Colonic mucosa (tissue), 4 donors: ENCODE measurements at regions not wholly inside any gene's neighbourhood (a gene's known extent, or its start where the extent isn't known, plus 50 kb on each side); places are given as distances from the start of the nearest gene placed in this dataset.
"Not testable (repeated sequence)": the region's sequence is repeated elsewhere in the genome, so short reads cannot be mapped to it uniquely, and the experiment has no call there.

ENCODE experiments used
- DNase-seq: peaks from one replicate; pipeline ENCODE4 v3.0.0-alpha.2; 2020
- H3K27ac ChIP-seq: fragments of 200-600 bp; one replicate; pipeline ENCODE4 v1.8.0; 2021
- H3K27me3 ChIP-seq: fragments of 200-600 bp; one replicate; pipeline ENCODE4 v1.8.0; 2021
- H3K36me3 ChIP-seq: fragments of 200-600 bp; one replicate; pipeline ENCODE4 v1.8.0; 2021
- H3K4me1 ChIP-seq: fragments of 200-600 bp; one replicate; pipeline ENCODE4 v1.8.0; 2021; ENCODE audit warnings: mild to moderate bottlenecking
- H3K4me3 ChIP-seq: fragments of 200-600 bp; one replicate; pipeline ENCODE4 v1.8.0; 2021
- H3K9ac ChIP-seq, 2 donors: one replicate each; pipeline ENCODE4 v1.7.0; 2013; ENCODE audit warnings: control low read depth in 2 of 2, low read depth in 2 of 2, low read length in 2 of 2
- H3K9me3 ChIP-seq: fragments of 200-600 bp; one replicate; pipeline ENCODE4 v1.8.0; 2021
- CTCF ChIP-seq: fragments of 200-600 bp; IDR thresholded peaks from one replicate; pipeline ENCODE4 v1.8.0; 2022; ENCODE audit warnings: antibody characterized with exemption, mild to moderate bottlenecking
- intact Hi-C: fragments of 100-400 bp; cut with DNase I; formaldehyde crosslinking; loops from one replicate; pipeline ENCODE4 v1.14.1; 2022
- donor health status: healthy.
- donor health status: DM: no; HTN: no; CAD: no.
- donor health status: DM: no; HTN: no; CAD: no.

DNA sequence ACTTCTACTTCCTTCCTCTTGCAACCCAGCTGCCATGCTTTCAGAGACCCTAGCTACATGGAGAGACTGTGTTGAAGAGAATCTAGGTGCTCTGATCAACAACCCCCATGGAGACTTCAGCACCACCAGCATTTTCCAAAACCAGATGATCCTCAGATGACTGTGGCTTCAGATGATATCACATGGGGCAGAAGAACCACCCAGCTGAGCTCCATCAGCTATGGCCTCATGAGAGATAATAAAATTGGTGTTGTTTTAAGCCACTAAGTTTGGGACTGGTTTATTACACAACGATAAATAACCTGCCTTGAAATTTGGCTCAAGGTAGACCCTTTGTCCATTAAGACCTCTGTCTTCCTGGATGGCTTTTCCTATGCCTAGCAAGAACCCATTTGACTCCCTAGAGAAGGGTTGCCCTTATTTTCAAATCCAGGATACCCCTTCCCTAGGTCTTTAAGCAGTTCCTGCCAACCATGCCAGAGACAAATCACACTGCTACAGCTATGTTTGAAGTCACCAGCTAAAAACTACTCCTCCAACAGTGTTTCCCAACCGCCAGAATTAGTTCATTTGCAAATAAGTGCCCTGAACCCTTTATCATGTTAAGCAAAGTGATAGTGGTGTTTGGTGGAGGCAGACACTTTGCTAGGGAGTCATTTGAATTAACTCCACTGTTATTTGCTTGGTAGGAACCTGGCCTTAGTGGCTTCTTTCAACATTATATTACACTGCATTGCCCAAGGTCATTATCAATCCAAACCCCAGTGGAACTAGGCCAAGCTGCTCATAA lies 136.9 kb upstream of the PALS2 start:
- intact Hi-C loops = no loop called here
- no peaks in the 10 kb centered on the region for H3K27me3 ChIP-seq
- no peak overlapping the region for H3K9ac ChIP-seq
- TF ChIP-seq CTCF = no peak
- no peaks in the 10 kb centered on the region for H3K4me1 ChIP-seq
- no peak overlapping the region for H3K27ac ChIP-seq
- H3K36me3 ChIP-seq = no peaks in the 10 kb centered on the region
- H3K4me3 ChIP-seq = no peak overlapping the region
- no peak for DNase-seq
- H3K9me3 ChIP-seq = no peaks in the 10 kb centered on the region

- DNase-seq = no peak
- no peak for TF ChIP-seq CTCF
- Histone ChIP-seq H3K9me3 (no peaks in the 10 kb centered on the region), H3K27ac (no peak overlapping the region), H3K27me3 (no peaks in the 10 kb centered on the region), H3K36me3 (no peaks in the 10 kb centered on the region), H3K9ac (no peak overlapping the region), H3K4me1 (no peaks in the 10 kb centered on the region), H3K4me3 (no peak overlapping the region)
- intact Hi-C loops = no loop called here
Measured at GRCh38 chr7:24438232-24438631, 135.0 kb upstream of the PALS2 start.

DNA sequence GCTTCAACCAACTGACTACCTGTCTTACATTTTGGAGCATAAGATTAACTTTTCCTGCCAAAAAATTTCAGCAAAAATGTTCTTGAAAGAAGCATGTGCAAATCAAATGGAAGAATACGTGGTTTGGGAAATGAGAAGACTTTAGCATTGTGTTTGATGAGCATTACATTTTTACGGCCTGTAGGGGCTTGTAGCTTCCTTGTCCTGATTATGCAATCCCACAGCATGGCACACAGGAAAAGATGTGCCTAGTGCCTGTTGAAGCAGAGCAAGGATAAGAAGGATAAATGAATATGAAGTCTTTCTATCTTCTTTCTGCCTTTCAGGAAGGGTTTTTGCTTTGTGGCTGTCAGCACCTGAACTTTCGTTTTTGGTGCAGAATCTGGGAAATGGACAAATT lies 134.1 kb upstream of the PALS2 start:
- H3K9me3 ChIP-seq, intact Hi-C loops, H3K27me3 ChIP-seq, DNase-seq, H3K36me3 ChIP-seq, H3K9ac ChIP-seq, H3K4me1 ChIP-seq, H3K4me3 ChIP-seq, H3K27ac ChIP-seq: not testable (repeated sequence)

DNA sequence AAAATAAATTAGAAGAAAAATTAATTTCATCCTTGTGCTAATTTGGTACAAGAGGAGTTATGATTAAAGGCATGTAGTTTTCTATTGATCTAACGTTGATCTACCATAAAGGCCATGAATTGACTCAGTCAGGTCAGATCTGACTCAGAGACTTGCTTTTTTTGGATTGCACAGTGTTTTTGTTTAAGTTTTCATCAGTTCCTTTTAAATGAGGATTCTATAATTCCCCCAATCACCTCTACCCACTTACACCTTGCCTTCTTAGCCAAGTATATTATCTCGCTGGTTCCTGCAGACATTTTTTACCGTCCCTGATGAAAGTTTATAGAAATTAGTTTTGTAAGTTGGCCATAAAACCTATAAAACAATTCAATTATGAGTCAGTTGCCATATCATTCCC lies 132.4 kb upstream of the PALS2 start:
- intact Hi-C loops = no loop called here
- H3K9me3 ChIP-seq = no peaks in the 10 kb centered on the region
- no peak overlapping the region for H3K27ac ChIP-seq
- no peak overlapping the region for H3K9ac ChIP-seq
- H3K4me3 ChIP-seq = no peak overlapping the region
- no peak for DNase-seq
- H3K36me3 ChIP-seq = no peaks in the 10 kb centered on the region
- H3K27me3 ChIP-seq = no peaks in the 10 kb centered on the region
- no peak for TF ChIP-seq CTCF
- H3K4me1 ChIP-seq = no peaks in the 10 kb centered on the region

GRCh38 chr7:24441314-24442027 lies 131.8 kb upstream of the PALS2 start:
- TF ChIP-seq CTCF = no peak
- Histone ChIP-seq H3K27me3 (no peaks in the 10 kb centered on the region), H3K4me3 (no peak overlapping the region), H3K9ac (no peak overlapping the region), H3K36me3 (no peaks in the 10 kb centered on the region), H3K27ac (no peak overlapping the region), H3K4me1 (no peaks in the 10 kb centered on the region), H3K9me3 (no peaks in the 10 kb centered on the region)
- no peak for DNase-seq
- intact Hi-C loops = no loop called here

DNA sequence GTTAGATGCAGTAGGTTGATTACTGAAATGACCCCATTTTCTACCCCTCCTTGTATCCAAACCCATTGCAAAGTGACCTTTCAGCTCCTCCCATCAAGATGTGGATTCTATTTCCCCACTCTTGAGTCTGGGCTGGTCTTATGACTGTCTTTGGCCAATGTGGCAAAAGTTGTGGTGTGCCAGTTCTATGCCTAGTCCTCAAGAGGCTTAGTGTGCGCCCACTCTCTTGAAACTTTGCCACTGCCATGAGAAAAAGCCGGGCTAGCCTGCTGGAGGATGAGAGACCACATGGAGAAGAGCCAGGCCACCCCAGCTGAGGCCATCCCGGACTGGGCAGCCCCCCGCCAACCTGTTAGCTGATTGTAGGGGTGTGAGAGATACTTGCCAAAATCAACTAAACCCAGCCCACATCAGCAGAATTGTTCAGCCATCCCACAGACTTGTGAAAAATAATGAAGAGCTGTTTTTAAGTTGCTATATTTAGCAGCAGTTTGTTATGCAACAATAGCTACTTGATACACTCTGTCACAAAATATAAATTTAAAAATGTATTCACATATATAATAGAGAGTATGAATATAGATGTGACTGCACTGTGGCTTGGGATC lies 131.0 kb upstream of the PALS2 start:
- intact Hi-C loops = no loop called here
- no peak for DNase-seq

More for the DNA sequence above, 131.0 kb upstream of the PALS2 start:
- Histone ChIP-seq H3K4me3 (no peak overlapping the region), H3K9ac (no peak overlapping the region), H3K4me1 (no peaks in the 10 kb centered on the region), H3K36me3 (no peaks in the 10 kb centered on the region), H3K27me3 (no peaks in the 10 kb centered on the region), H3K27ac (no peak overlapping the region), H3K9me3 (no peaks in the 10 kb centered on the region)
- TF ChIP-seq CTCF = no peak
